ENCODE measurements at regions not wholly inside any gene's neighbourhood (a gene's known extent, or its start where the extent isn't known, plus 50 kb on each side); places are given as distances from the start of the nearest gene placed in this dataset.
A peak's percentile ranks its signal among the peaks of the same experiment; 100 is the strongest.

GRCh38 chr14:97462081-97462480, 664.9 kb downstream of the VRK1 start:
- no peak for DNase-seq

GRCh38 chr14:97468220-97468619, 671.0 kb downstream of the VRK1 start:
- DNase-seq = no peak

GRCh38 chr14:97477353-97477752, 680.2 kb downstream of the VRK1 start:
- no peak for DNase-seq

GRCh38 chr14:97485201-97485600, 688.0 kb downstream of the VRK1 start:
- no peak for DNase-seq

GRCh38 chr14:97486601-97487120, 689.5 kb downstream of the VRK1 start:
- DNase-seq = no peak

- DNase-seq = no peak
These were observed 692.6 kb downstream of the VRK1 start for GRCh38 chr14:97489750-97490149.

- peak; percentile 33 for DNase-seq
These were observed 693.4 kb downstream of the VRK1 start for GRCh38 chr14:97490521-97491070.

- DNase-seq = peak; percentile 12
These were observed 694.5 kb downstream of the VRK1 start for GRCh38 chr14:97491697-97492096.

GRCh38 chr14:97499790-97500481, 702.8 kb downstream of the VRK1 start:
- DNase-seq = no peak

- no peak for DNase-seq
These were observed 709.4 kb downstream of the VRK1 start for GRCh38 chr14:97506626-97507025.

- no peak for DNase-seq
These were observed 716.7 kb downstream of the VRK1 start for GRCh38 chr14:97513891-97514290.

GRCh38 chr14:97517566-97518234, 720.5 kb downstream of the VRK1 start:
- DNase-seq = peak; percentile 79

GRCh38 chr14:97523936-97524335, 726.8 kb downstream of the VRK1 start:
- DNase-seq = no peak

GRCh38 chr14:97524589-97525319, 727.6 kb downstream of the VRK1 start:
- no peak for DNase-seq

- DNase-seq = no peak
These were observed 730.8 kb downstream of the VRK1 start for GRCh38 chr14:97527993-97528392.

GRCh38 chr14:97532052-97532451, 734.9 kb downstream of the VRK1 start:
- DNase-seq = no peak

GRCh38 chr14:97536421-97536820, 739.2 kb downstream of the VRK1 start:
- DNase-seq = no peak

GRCh38 chr14:97538749-97539410, 741.7 kb downstream of the VRK1 start:
- no peak for DNase-seq

- no peak for DNase-seq
These were observed 742.2 kb downstream of the VRK1 start for GRCh38 chr14:97539411-97539795.

- DNase-seq = no peak
These were observed 742.7 kb downstream of the VRK1 start for GRCh38 chr14:97539884-97540283.

- no peak for DNase-seq
These were observed 746.0 kb downstream of the VRK1 start for GRCh38 chr14:97543221-97543620.

- no peak for DNase-seq
These were observed 746.6 kb downstream of the VRK1 start for GRCh38 chr14:97543816-97544215.

- no peak for DNase-seq
These were observed 747.4 kb downstream of the VRK1 start for GRCh38 chr14:97544571-97544970.
